Type B pancreatic cell (in vitro differentiated cells): ENCODE measurements at regions not wholly inside any gene's neighbourhood (a gene's known extent, or its start where the extent isn't known, plus 50 kb on each side); places are given as distances from the start of the nearest gene placed in this dataset.

ENCODE experiments used
- DNase-seq: peaks from one replicate; pipeline ENCODE4 v3.0.0; 2021; ENCODE audit warnings: mixed read lengths; ENCODE audit not compliant: unreplicated experiment; ENCODE audit errors: extremely low spot score
- H3K27ac Mint-ChIP-seq: 2 replicates; pipeline ENCODE4 v1.8.0; 2021; ENCODE audit warnings: mild to moderate bottlenecking, mixed read lengths
- H3K27me3 Mint-ChIP-seq: 2 replicates; pipeline ENCODE4 v1.8.0; 2021; ENCODE audit warnings: mixed read lengths
- H3K36me3 Mint-ChIP-seq: 2 replicates; pipeline ENCODE4 v1.8.0; 2021; ENCODE audit warnings: mixed read lengths
- H3K4me1 Mint-ChIP-seq: one replicate; pipeline ENCODE4 v1.8.0; 2021; ENCODE audit warnings: mixed read lengths; ENCODE audit not compliant: unreplicated experiment
- H3K4me3 Mint-ChIP-seq: 2 replicates; pipeline ENCODE4 v1.8.0; 2021; ENCODE audit warnings: mild to moderate bottlenecking, mixed read lengths
- H3K9me3 Mint-ChIP-seq: 2 replicates; pipeline ENCODE4 v1.8.0; 2021; ENCODE audit warnings: mixed read lengths
- CTCF ChIP-seq: fragments of 200-600 bp; sonication (generic); conservative IDR thresholded peaks from 2 replicates; pipeline ENCODE4 v1.5.0; 2021; ENCODE audit warnings: antibody characterized with exemption, mild to moderate bottlenecking

DNA sequence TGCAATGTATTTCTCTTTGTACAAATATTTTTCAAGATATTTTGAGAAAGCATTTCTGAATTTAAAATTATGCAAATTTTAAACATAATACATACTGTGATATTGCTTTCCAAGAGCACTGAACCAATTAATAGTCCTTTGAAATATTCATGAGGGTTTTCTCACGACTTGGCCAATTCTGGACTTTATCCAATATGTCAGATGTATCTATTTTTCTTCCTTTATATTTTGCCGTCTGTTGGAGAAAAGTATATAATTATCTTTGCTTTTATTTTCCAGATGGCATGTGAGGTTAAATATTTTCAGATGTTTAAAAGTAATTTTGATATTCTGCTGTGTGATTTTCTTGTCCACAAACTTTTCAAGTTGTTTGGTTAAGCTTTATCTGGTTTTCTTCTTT is 378.9 kb downstream of the SLCO4C1 start:
- H3K36me3 Mint-ChIP-seq: no peaks in the 10 kb centered on the region

GRCh38 chr5:101915554-101915953 is 380.5 kb downstream of the SLCO4C1 start:
- H3K4me3 Mint-ChIP-seq: no peak overlapping the region
- H3K4me1 Mint-ChIP-seq: peaks cover 7% of the 10 kb centered on the region
- H3K27me3 Mint-ChIP-seq: no peaks in the 10 kb centered on the region
- no peaks in the 10 kb centered on the region for H3K36me3 Mint-ChIP-seq
- H3K27ac Mint-ChIP-seq: no peak overlapping the region
- no peaks in the 10 kb centered on the region for H3K9me3 Mint-ChIP-seq
- no peak for TF ChIP-seq CTCF
- DNase-seq: no peak

More for the DNA sequence above, 378.9 kb downstream of the SLCO4C1 start:
- Mint-ChIP-seq H3K4me3 (no peak overlapping the region), H3K4me1 (peaks cover 7% of the 10 kb centered on the region), H3K27ac (no peak overlapping the region), H3K9me3 (no peaks in the 10 kb centered on the region), H3K27me3 (no peaks in the 10 kb centered on the region)
- no peak for TF ChIP-seq CTCF
- no peak for DNase-seq

- H3K27ac Mint-ChIP-seq: no peak overlapping the region
- no peak for DNase-seq
Observed at GRCh38 chr5:101904736-101905135, 391.3 kb downstream of the SLCO4C1 start.

DNA sequence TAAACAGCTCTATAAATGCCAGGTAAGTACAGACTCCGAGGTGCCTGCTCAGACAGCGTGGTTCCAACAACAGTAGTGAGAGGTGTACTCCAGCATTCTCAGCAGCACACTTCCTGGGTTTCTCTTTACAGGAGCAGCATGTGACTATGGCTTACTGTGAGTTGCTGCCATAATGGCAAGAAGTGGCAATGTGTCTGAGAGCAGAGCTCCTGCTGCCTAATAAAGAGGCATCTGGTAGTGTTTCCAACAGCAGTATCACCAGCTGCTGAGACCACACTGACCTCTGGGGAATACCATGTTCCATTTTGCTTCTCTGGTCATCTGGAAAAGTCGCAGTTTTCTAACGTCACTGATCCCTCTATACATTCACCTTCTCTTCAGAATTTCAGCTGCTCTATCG is 398.2 kb downstream of the SLCO4C1 start:
- DNase-seq: no peak
- H3K27ac Mint-ChIP-seq: no peak overlapping the region
- no peaks in the 10 kb centered on the region for H3K9me3 Mint-ChIP-seq
- H3K36me3 Mint-ChIP-seq: no peaks in the 10 kb centered on the region
- H3K4me3 Mint-ChIP-seq: no peak overlapping the region
- no peak for TF ChIP-seq CTCF
- peaks cover under 1% of the 10 kb centered on the region for H3K27me3 Mint-ChIP-seq
- no peaks in the 10 kb centered on the region for H3K4me1 Mint-ChIP-seq

More at GRCh38 chr5:101904736-101905135, 391.3 kb downstream of the SLCO4C1 start:
- Mint-ChIP-seq H3K4me3 (no peak overlapping the region), H3K4me1 (no peaks in the 10 kb centered on the region), H3K9me3 (no peaks in the 10 kb centered on the region), H3K36me3 (no peaks in the 10 kb centered on the region), H3K27me3 (no peaks in the 10 kb centered on the region)
- TF ChIP-seq CTCF: no peak

DNA sequence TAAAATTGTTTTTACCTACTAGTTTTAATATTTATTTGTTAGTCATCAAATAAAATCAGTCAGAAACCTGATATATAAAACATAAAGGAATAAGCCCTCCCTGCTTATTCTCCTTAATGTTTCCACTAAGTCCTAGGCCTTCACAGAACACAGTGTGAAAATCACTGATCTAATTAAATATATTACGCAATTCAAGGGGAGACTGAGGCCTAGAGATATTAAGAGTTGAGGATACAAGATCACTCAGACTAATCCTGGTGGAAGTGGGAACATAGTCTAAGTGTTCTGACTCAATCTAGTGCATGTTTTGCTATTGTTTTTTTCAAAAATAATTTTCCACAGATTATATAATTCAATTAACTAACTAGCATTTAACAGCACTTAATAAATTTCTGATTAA is 401.1 kb downstream of the SLCO4C1 start:
- no peak for DNase-seq
- TF ChIP-seq CTCF: no peak
- no peak overlapping the region for H3K27ac Mint-ChIP-seq
- H3K4me3 Mint-ChIP-seq: no peak overlapping the region
- no peaks in the 10 kb centered on the region for H3K4me1 Mint-ChIP-seq
- H3K9me3 Mint-ChIP-seq: no peaks in the 10 kb centered on the region
- no peaks in the 10 kb centered on the region for H3K36me3 Mint-ChIP-seq
- peaks cover 6% of the 10 kb centered on the region for H3K27me3 Mint-ChIP-seq

DNA sequence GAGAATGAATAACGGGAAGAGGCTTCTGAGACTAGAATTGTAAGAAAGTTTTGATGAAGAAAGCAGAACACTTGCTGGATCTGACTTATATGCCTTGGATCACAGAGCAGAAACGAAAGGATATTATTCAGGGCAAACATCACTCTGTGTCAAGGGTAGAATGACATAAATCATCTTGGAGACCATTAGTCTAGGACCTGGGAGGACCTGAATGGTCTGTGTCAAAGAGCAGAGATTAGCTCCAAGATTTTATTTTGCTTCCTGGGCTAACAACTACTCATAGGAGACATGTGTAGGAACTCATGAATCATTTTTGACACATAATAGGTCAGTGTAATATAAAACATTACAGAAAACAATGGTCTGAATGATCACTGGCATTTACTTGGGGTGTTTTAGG is 417.9 kb downstream of the SLCO4C1 start:
- no peak overlapping the region for H3K4me3 Mint-ChIP-seq

More for the DNA sequence above, 417.9 kb downstream of the SLCO4C1 start:
- Mint-ChIP-seq H3K27ac (no peak overlapping the region), H3K27me3 (peaks cover 3% of the 10 kb centered on the region), H3K36me3 (no peaks in the 10 kb centered on the region), H3K4me1 (peaks cover 10% of the 10 kb centered on the region), H3K9me3 (no peaks in the 10 kb centered on the region)
- no peak for DNase-seq
- no peak for TF ChIP-seq CTCF
